Epithelial cell of proximal tubule (primary cell): ENCODE measurements at regions not wholly inside any gene's neighbourhood (a gene's known extent, or its start where the extent isn't known, plus 50 kb on each side); places are given as distances from the start of the nearest gene placed in this dataset.
"Not testable (repeated sequence)": the region's sequence is repeated elsewhere in the genome, so short reads cannot be mapped to it uniquely, and the experiment has no call there.

Experiments
- DNase-seq: peaks from one replicate; pipeline ENCODE4 v3.0.0-alpha.2; 2011; ENCODE audit warnings: low read depth
- H3K4me3 ChIP-seq: 2 replicates; pipeline ENCODE4 v1.5.1; 2011; ENCODE audit warnings: low read depth, mild to moderate bottlenecking, low read length
- CTCF ChIP-seq: conservative IDR thresholded peaks from 2 replicates; pipeline ENCODE4 v1.5.1; 2012; ENCODE audit warnings: low read depth, mild to moderate bottlenecking, low read length

- H3K4me3 ChIP-seq, result no peak overlapping the region
Observed at GRCh38 chr15:47095833-47096232, 621.5 kb upstream of the SEMA6D start.

GRCh38 chr15:47098526-47098925 is 618.8 kb upstream of the SEMA6D start:
- DNase-seq, result not testable (repeated sequence)

More at GRCh38 chr15:47095833-47096232, 621.5 kb upstream of the SEMA6D start:
- TF ChIP-seq CTCF, result no peak
- no peak for DNase-seq

GRCh38 chr15:47099801-47100200 is 617.5 kb upstream of the SEMA6D start:
- DNase-seq, H3K4me3 ChIP-seq: not testable (repeated sequence)

More at GRCh38 chr15:47098526-47098925, 618.8 kb upstream of the SEMA6D start:
- not testable (repeated sequence) for H3K4me3 ChIP-seq

GRCh38 chr15:47108800-47109199 is 608.5 kb upstream of the SEMA6D start:
- H3K4me3 ChIP-seq, DNase-seq: not testable (repeated sequence)

- H3K4me3 ChIP-seq, result no peak overlapping the region
- TF ChIP-seq CTCF, result no peak
- no peak for DNase-seq
Observed at GRCh38 chr15:47116698-47117097, 600.6 kb upstream of the SEMA6D start.

- no peak overlapping the region for H3K4me3 ChIP-seq
- no peak for TF ChIP-seq CTCF
- no peak for DNase-seq
Observed at GRCh38 chr15:47119349-47119748, 598.0 kb upstream of the SEMA6D start.

GRCh38 chr15:47124430-47125102 is 592.7 kb upstream of the SEMA6D start:
- DNase-seq, result no peak
- no peak for TF ChIP-seq CTCF
- no peak overlapping the region for H3K4me3 ChIP-seq

GRCh38 chr15:47129033-47129432 is 588.3 kb upstream of the SEMA6D start:
- no peak for TF ChIP-seq CTCF
- no peak for DNase-seq
- H3K4me3 ChIP-seq, result no peak overlapping the region

GRCh38 chr15:47131450-47131849 is 585.9 kb upstream of the SEMA6D start:
- DNase-seq, H3K4me3 ChIP-seq: not testable (repeated sequence)
